Liver (tissue), 3 donors: ENCODE measurements at regions not wholly inside any gene's neighbourhood (a gene's known extent, or its start where the extent isn't known, plus 50 kb on each side); places are given as distances from the start of the nearest gene placed in this dataset.

Experiments
- ATF3 ChIP-seq: IDR thresholded peaks from 2 replicates; pipeline ENCODE4 v1.6.1; 2016; ENCODE audit warnings: antibody characterized with exemption
- RAD21 ChIP-seq, 2 donors: IDR thresholded peaks; 2 replicates each; pipeline ENCODE4 v1.6.1; 2016; ENCODE audit warnings: antibody characterized with exemption in 2 of 2, mild to moderate bottlenecking in 2 of 2
- TF ChIP-seq, protein P1 (sequence below): fragments of 150-350 bp; IDR thresholded peaks from 2 replicates; pipeline ENCODE4 v1.5.1; 2017; ENCODE audit warnings: improper control_type of control experiment, low read depth, low read length; ENCODE audit not compliant: missing input control
- donor health status: healthy.
- donor health status: healthy.

GRCh38 chr4:170875868-170876267 is 786.1 kb upstream of the AADAT start:
- TF ChIP-seq, protein P1, sequence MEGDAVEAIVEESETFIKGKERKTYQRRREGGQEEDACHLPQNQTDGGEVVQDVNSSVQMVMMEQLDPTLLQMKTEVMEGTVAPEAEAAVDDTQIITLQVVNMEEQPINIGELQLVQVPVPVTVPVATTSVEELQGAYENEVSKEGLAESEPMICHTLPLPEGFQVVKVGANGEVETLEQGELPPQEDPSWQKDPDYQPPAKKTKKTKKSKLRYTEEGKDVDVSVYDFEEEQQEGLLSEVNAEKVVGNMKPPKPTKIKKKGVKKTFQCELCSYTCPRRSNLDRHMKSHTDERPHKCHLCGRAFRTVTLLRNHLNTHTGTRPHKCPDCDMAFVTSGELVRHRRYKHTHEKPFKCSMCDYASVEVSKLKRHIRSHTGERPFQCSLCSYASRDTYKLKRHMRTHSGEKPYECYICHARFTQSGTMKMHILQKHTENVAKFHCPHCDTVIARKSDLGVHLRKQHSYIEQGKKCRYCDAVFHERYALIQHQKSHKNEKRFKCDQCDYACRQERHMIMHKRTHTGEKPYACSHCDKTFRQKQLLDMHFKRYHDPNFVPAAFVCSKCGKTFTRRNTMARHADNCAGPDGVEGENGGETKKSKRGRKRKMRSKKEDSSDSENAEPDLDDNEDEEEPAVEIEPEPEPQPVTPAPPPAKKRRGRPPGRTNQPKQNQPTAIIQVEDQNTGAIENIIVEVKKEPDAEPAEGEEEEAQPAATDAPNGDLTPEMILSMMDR, result no peak
- TF ChIP-seq RAD21 (IDR thresholded peaks at IDR 0.05), result no peak
- TF ChIP-seq ATF3, result no peak
